H9 (cell line): ENCODE measurements at regions not wholly inside any gene's neighbourhood (a gene's known extent, or its start where the extent isn't known, plus 50 kb on each side); places are given as distances from the start of the nearest gene placed in this dataset.

Experiments used
- DNase-seq: peaks from one replicate; pipeline ENCODE4 v3.0.0-alpha.2; 2017
- H2AFZ ChIP-seq: one replicate; pipeline ENCODE4 v1.6.1; 2013; ENCODE audit warnings: mild to moderate bottlenecking, low read length, control low read depth, moderate library complexity
- H2AK5ac ChIP-seq: 2 replicates; pipeline ENCODE4 v1.6.1; 2013; ENCODE audit warnings: low read length, control low read depth, mixed read lengths; ENCODE audit not compliant: insufficient read length
- H2BK120ac ChIP-seq: one replicate; pipeline ENCODE4 v1.6.1; 2013; ENCODE audit warnings: low read depth, mild to moderate bottlenecking, low read length, control low read depth, inconsistent platforms; ENCODE audit not compliant: poor library complexity, severe bottlenecking
- H2BK12ac ChIP-seq: 2 replicates; pipeline ENCODE4 v1.6.1; 2013; ENCODE audit warnings: low read length, control low read depth, mixed read lengths, low read depth; ENCODE audit not compliant: insufficient read length
- H2BK15ac ChIP-seq: 2 replicates; pipeline ENCODE4 v1.6.1; 2013; ENCODE audit warnings: low read depth, low read length, control low read depth
- H2BK20ac ChIP-seq: one replicate; pipeline ENCODE4 v1.6.1; 2013; ENCODE audit warnings: low read depth, mild to moderate bottlenecking, low read length, control low read depth, inconsistent platforms; ENCODE audit not compliant: poor library complexity, severe bottlenecking
- H2BK5ac ChIP-seq: 2 replicates; pipeline ENCODE4 v1.6.1; 2013; ENCODE audit warnings: low read length, control low read depth, mixed read lengths; ENCODE audit not compliant: insufficient read length
- H3K14ac ChIP-seq: 2 replicates; pipeline ENCODE4 v1.6.1; 2013; ENCODE audit warnings: low read length, control low read depth; ENCODE audit not compliant: insufficient read depth
- H3K18ac ChIP-seq: 2 replicates; pipeline ENCODE4 v1.6.1; 2013; ENCODE audit warnings: low read depth, mild to moderate bottlenecking, mixed read lengths, low read length, control low read depth; ENCODE audit not compliant: insufficient read length
- H3K23ac ChIP-seq: 2 replicates; pipeline ENCODE4 v1.6.1; 2013; ENCODE audit warnings: low read length, control low read depth, mixed read lengths, low read depth; ENCODE audit not compliant: insufficient read length
- H3K23me2 ChIP-seq: 2 replicates; pipeline ENCODE4 v1.6.1; 2013; ENCODE audit warnings: low read depth, mild to moderate bottlenecking, mixed read lengths, low read length, control low read depth; ENCODE audit not compliant: insufficient read length, poor library complexity, severe bottlenecking
- H3K27ac ChIP-seq: 2 replicates; pipeline ENCODE4 v1.5.1; 2013; ENCODE audit warnings: low read length, control low read depth, mixed read lengths, low read depth; ENCODE audit not compliant: insufficient read length
- H3K27me3 ChIP-seq: 2 replicates; pipeline ENCODE4 v1.6.1; 2013; ENCODE audit warnings: low read length, control low read depth, inconsistent platforms; ENCODE audit not compliant: insufficient read depth
- H3K4ac ChIP-seq: 2 replicates; pipeline ENCODE4 v1.6.1; 2013; ENCODE audit warnings: low read depth, mild to moderate bottlenecking, control low read depth, inconsistent platforms, low read length, moderate library complexity
- H3K4me1 ChIP-seq: 2 replicates; pipeline ENCODE4 v1.6.1; 2013; ENCODE audit warnings: low read length, control low read depth, inconsistent platforms; ENCODE audit not compliant: insufficient read depth
- H3K4me2 ChIP-seq: 2 replicates; pipeline ENCODE4 v1.6.1; 2013; ENCODE audit warnings: low read length, control low read depth, mixed read lengths; ENCODE audit not compliant: insufficient read length, insufficient read depth
- H3K56ac ChIP-seq: 2 replicates; pipeline ENCODE4 v1.6.1; 2013; ENCODE audit warnings: low read depth, mild to moderate bottlenecking, mixed read lengths, low read length, control low read depth; ENCODE audit not compliant: insufficient read length
- H3K79me1 ChIP-seq: 2 replicates; pipeline ENCODE4 v1.6.1; 2013; ENCODE audit warnings: low read depth, mild to moderate bottlenecking, moderate library complexity, low read length, control low read depth, inconsistent platforms; ENCODE audit not compliant: insufficient read depth, poor library complexity, severe bottlenecking
- H3K79me2 ChIP-seq: 2 replicates; pipeline ENCODE4 v1.6.1; 2013; ENCODE audit warnings: low read length, control low read depth, inconsistent platforms; ENCODE audit not compliant: insufficient read depth
- H3K9ac ChIP-seq: 2 replicates; pipeline ENCODE4 v1.6.1; 2013; ENCODE audit warnings: low read length, control low read depth, mixed read lengths; ENCODE audit not compliant: insufficient read length; ENCODE audit errors: extremely low read depth
- H3K9me3 ChIP-seq: one replicate; pipeline ENCODE4 v1.6.1; 2013; ENCODE audit warnings: low read depth, low read length, inconsistent platforms; ENCODE audit not compliant: control insufficient read depth
- H3T11ph ChIP-seq: one replicate; pipeline ENCODE4 v1.6.1; 2013; ENCODE audit warnings: mild to moderate bottlenecking, low read length, control low read depth, inconsistent platforms
- H4K20me1 ChIP-seq: one replicate; pipeline ENCODE4 v1.6.1; 2013; ENCODE audit not compliant: control insufficient read depth, insufficient read length, insufficient read depth
- H4K5ac ChIP-seq: 2 replicates; pipeline ENCODE4 v1.6.1; 2013; ENCODE audit warnings: low read depth, mild to moderate bottlenecking, mixed read lengths, low read length, control low read depth; ENCODE audit not compliant: insufficient read length
- H4K8ac ChIP-seq: replicated peaks from 2 replicates; pipeline ENCODE4 v1.6.1; 2013; ENCODE audit warnings: low read length, control low read depth, mixed read lengths, low read depth; ENCODE audit not compliant: insufficient read length
- H4K91ac ChIP-seq: 2 replicates; pipeline ENCODE4 v1.6.1; 2013; ENCODE audit warnings: low read depth, mild to moderate bottlenecking, moderate library complexity, mixed read lengths, low read length, control low read depth; ENCODE audit not compliant: insufficient read length
- H3K27ac Mint-ChIP-seq, 3 experiments: 2 replicates in 2 of 3; 3 replicates in 1 of 3; pipeline ENCODE4 v1.8.0; 2020 to 2021; ENCODE audit warnings: mixed read lengths in 3 of 3, mild to moderate bottlenecking in 1 of 3, moderate library complexity in 1 of 3
- H3K27me3 Mint-ChIP-seq: 2 replicates; pipeline ENCODE4 v1.8.0; 2021; ENCODE audit warnings: low read depth, mild to moderate bottlenecking, moderate library complexity, mixed read lengths
- H3K36me3 Mint-ChIP-seq, 3 experiments: 2 replicates in 2 of 3; 3 replicates in 1 of 3; pipeline ENCODE4 v1.8.0; 2020 to 2021; ENCODE audit warnings: low read depth in 3 of 3, mixed read lengths in 3 of 3; ENCODE audit not compliant: insufficient read depth in 1 of 3
- H3K4me1 Mint-ChIP-seq, 2 experiments: 2 replicates each; pipeline ENCODE4 v1.8.0; 2020; ENCODE audit warnings: mixed read lengths in 2 of 2
- H3K4me3 Mint-ChIP-seq, 2 experiments: 2 replicates in 1 of 2; 3 replicates in 1 of 2; pipeline ENCODE4 v1.8.0; 2020 to 2021; ENCODE audit warnings: mild to moderate bottlenecking in 2 of 2, mixed read lengths in 2 of 2, moderate library complexity in 1 of 2
- H3K9me3 Mint-ChIP-seq, 2 experiments: 2 replicates in 1 of 2; 3 replicates in 1 of 2; pipeline ENCODE4 v1.8.0; 2020; ENCODE audit warnings: mild to moderate bottlenecking in 2 of 2, mixed read lengths in 2 of 2, moderate library complexity in 1 of 2
- WGBS: extraction: QIAGEN DNeasy Blood & Tissue Kit; methylation state at CpG from one replicate; pipeline ENCODE4 v1.1.7; 2013; ENCODE audit warnings: missing lambda C conversion rate, low lambda C conversion rate, mixed read lengths; ENCODE audit not compliant: insufficient read length; ENCODE audit errors: extremely low coverage; 5-methylcytosine and 5-hydroxymethylcytosine counted together
- TF ChIP-seq, protein P1 (sequence below): fragments of 200-600 bp; sonication (generic); conservative IDR thresholded peaks from 3 replicates; pipeline ENCODE4 v1.8.0; 2021; ENCODE audit warnings: antibody characterized with exemption, mild to moderate bottlenecking

DNA sequence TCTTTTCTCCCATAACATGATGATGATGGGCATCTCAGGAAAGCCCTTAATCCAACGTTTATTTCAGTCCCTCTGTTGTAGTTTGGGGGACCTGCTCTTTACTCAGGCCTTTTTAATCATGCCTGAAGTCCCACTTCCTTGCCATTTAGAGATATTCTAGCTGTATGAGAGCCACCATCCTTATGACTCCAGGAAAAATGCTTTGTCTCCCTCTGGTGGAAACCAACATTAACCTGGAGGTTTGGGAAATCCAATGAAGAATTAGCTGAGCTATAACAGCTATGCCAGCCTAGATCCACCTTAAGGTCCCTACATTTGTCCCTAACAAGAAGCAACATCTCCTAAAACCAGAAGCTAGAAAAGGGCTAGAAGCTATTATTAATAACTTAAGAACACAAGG, 1399.1 kb downstream of the LRFN5 start:
- H3K4me2 ChIP-seq = no peak overlapping the region
- no peaks in the 10 kb centered on the region for H4K20me1 ChIP-seq
- H3K27ac ChIP-seq = no peak overlapping the region
- H4K8ac ChIP-seq = no peak overlapping the region
- no peak overlapping the region for H3K4me3 Mint-ChIP-seq
- no peak overlapping the region for H3K9ac ChIP-seq
- no peaks in the 10 kb centered on the region for H3K79me1 ChIP-seq
- H3K23ac ChIP-seq = no peak overlapping the region
- no CpG with 5 or more reads among the region's 1 CpG for WGBS
- H2BK5ac ChIP-seq = no peak overlapping the region
- H2BK12ac ChIP-seq = no peak overlapping the region
- H3K4me1 Mint-ChIP-seq = no peaks in the 10 kb centered on the region
- H3K79me2 ChIP-seq = no peaks in the 10 kb centered on the region
- no peak overlapping the region for H3K4ac ChIP-seq
- TF ChIP-seq, protein P1, sequence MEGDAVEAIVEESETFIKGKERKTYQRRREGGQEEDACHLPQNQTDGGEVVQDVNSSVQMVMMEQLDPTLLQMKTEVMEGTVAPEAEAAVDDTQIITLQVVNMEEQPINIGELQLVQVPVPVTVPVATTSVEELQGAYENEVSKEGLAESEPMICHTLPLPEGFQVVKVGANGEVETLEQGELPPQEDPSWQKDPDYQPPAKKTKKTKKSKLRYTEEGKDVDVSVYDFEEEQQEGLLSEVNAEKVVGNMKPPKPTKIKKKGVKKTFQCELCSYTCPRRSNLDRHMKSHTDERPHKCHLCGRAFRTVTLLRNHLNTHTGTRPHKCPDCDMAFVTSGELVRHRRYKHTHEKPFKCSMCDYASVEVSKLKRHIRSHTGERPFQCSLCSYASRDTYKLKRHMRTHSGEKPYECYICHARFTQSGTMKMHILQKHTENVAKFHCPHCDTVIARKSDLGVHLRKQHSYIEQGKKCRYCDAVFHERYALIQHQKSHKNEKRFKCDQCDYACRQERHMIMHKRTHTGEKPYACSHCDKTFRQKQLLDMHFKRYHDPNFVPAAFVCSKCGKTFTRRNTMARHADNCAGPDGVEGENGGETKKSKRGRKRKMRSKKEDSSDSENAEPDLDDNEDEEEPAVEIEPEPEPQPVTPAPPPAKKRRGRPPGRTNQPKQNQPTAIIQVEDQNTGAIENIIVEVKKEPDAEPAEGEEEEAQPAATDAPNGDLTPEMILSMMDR = peak; percentile 36; the same call in 2 of the 3 replicates
- H3T11ph ChIP-seq = no peak overlapping the region
- H3K18ac ChIP-seq = no peak overlapping the region
- H3K9me3 ChIP-seq = peaks cover 75% of the 10 kb centered on the region
- H4K91ac ChIP-seq = no peak overlapping the region
- DNase-seq = no peak
- no peaks in the 10 kb centered on the region for H3K4me1 ChIP-seq
- peaks cover 43 to 63% (median 61%) of the 10 kb centered on the region in 3 experiments for H3K36me3 Mint-ChIP-seq
- no peak overlapping the region for H2BK15ac ChIP-seq
- H3K56ac ChIP-seq = no peak overlapping the region
- H3K9me3 Mint-ChIP-seq = peaks cover 71 to 74% of the 10 kb centered on the region in 2 experiments
- H2BK120ac ChIP-seq = no peak overlapping the region
- no peak overlapping the region for H2AFZ ChIP-seq
- H2BK20ac ChIP-seq = no peak overlapping the region
- H3K14ac ChIP-seq = no peak overlapping the region
- H4K5ac ChIP-seq = no peak overlapping the region
- no peaks in the 10 kb centered on the region for H3K23me2 ChIP-seq
- H3K27me3 ChIP-seq = no peaks in the 10 kb centered on the region
- no peaks in the 10 kb centered on the region; the same call in 1 of the 2 replicates for H3K27me3 Mint-ChIP-seq
- H3K27ac Mint-ChIP-seq = no peak overlapping the region
- no peak overlapping the region for H2AK5ac ChIP-seq
